GM21423 (cell line): ENCODE measurements at regions not wholly inside any gene's neighbourhood (a gene's known extent, or its start where the extent isn't known, plus 50 kb on each side); places are given as distances from the start of the nearest gene placed in this dataset.

Source experiments
- ATAC-seq: cut with Tn5 transposase; IDR thresholded peaks from one replicate; pipeline ENCODE4 v1.9.1; 2021; ENCODE audit warnings: mild to moderate bottlenecking, moderate library complexity; ENCODE audit not compliant: unreplicated experiment

GRCh38 chr3:150269526-150269925 is 138.6 kb upstream of the TSC22D2 start:
- ATAC-seq = no peak

- no peak for ATAC-seq
These were observed 139.4 kb upstream of the TSC22D2 start for GRCh38 chr3:150268426-150269391.

- no peak for ATAC-seq
These were observed 140.8 kb upstream of the TSC22D2 start for GRCh38 chr3:150267288-150267687.

GRCh38 chr3:150265305-150265704 is 142.8 kb upstream of the TSC22D2 start:
- no peak for ATAC-seq

GRCh38 chr3:150264561-150265279 is 143.4 kb upstream of the TSC22D2 start:
- ATAC-seq = no peak

- ATAC-seq = no peak
These were observed 146.1 kb upstream of the TSC22D2 start for GRCh38 chr3:150261958-150262357.

GRCh38 chr3:150261418-150261817 is 146.7 kb upstream of the TSC22D2 start:
- ATAC-seq = no peak

- no peak for ATAC-seq
These were observed 147.7 kb upstream of the TSC22D2 start for GRCh38 chr3:150260398-150260710.

- ATAC-seq = no peak
These were observed 148.3 kb upstream of the TSC22D2 start for GRCh38 chr3:150259526-150260397.

GRCh38 chr3:150256782-150257181 is 151.3 kb upstream of the TSC22D2 start:
- no peak for ATAC-seq

GRCh38 chr3:150256318-150256717 is 151.8 kb upstream of the TSC22D2 start:
- ATAC-seq = no peak

- no peak for ATAC-seq
These were observed 152.3 kb upstream of the TSC22D2 start for GRCh38 chr3:150255826-150256225.

GRCh38 chr3:150255413-150255812 is 152.7 kb upstream of the TSC22D2 start:
- ATAC-seq = no peak

- ATAC-seq = no peak
These were observed 153.8 kb upstream of the TSC22D2 start for GRCh38 chr3:150254309-150254708.

GRCh38 chr3:150253622-150254021 is 154.5 kb upstream of the TSC22D2 start:
- no peak for ATAC-seq

- no peak for ATAC-seq
These were observed 155.6 kb upstream of the TSC22D2 start for GRCh38 chr3:150252462-150252861.

GRCh38 chr3:150251187-150252062 is 156.7 kb upstream of the TSC22D2 start:
- no peak for ATAC-seq

- ATAC-seq = no peak
These were observed 158.2 kb upstream of the TSC22D2 start for GRCh38 chr3:150249779-150250470.

- no peak for ATAC-seq
These were observed 159.0 kb upstream of the TSC22D2 start for GRCh38 chr3:150248888-150249681.
